Activated CD4-positive, alpha-beta T cell treated with anti-CD3 and anti-CD28 coated beads for 36 hours (primary cell): ENCODE measurements at regions not wholly inside any gene's neighbourhood (a gene's known extent, or its start where the extent isn't known, plus 50 kb on each side); places are given as distances from the start of the nearest gene placed in this dataset.

Source experiments
- ATAC-seq: fragments of 200-7000 bp; cut with Tn5 transposase; one replicate; pipeline ENCODE4 v1.10.0; 2021; ENCODE audit warnings: mild to moderate bottlenecking, moderate library complexity
- CTCF ChIA-PET: fragments of 350-600 bp; sonication (Branson Sonifier 250); formaldehyde crosslinking; loops from one replicate; lab custom pipeline; 2021; ENCODE audit warnings: antibody characterized with exemption; lab: Charles Lee
- POLR2A ChIA-PET: fragments of 350-600 bp; sonication (Branson Sonifier 250); formaldehyde crosslinking; loops from one replicate; lab custom pipeline; 2021; ENCODE audit warnings: antibody characterized with exemption, inconsistent platforms; lab: Charles Lee
- DNase-seq: peaks from one replicate; pipeline ENCODE4 v3.0.0-alpha.2; 2020
- H3K27ac Mint-ChIP-seq: one replicate; pipeline ENCODE4 v1.8.0; 2021; ENCODE audit warnings: mixed read lengths
- H3K27me3 Mint-ChIP-seq: one replicate; pipeline ENCODE4 v1.8.0; 2021; ENCODE audit warnings: mixed read lengths
- H3K36me3 Mint-ChIP-seq: one replicate; pipeline ENCODE4 v1.8.0; 2021; ENCODE audit warnings: low read depth, mixed read lengths
- H3K4me1 Mint-ChIP-seq: one replicate; pipeline ENCODE4 v1.8.0; 2021; ENCODE audit warnings: mixed read lengths
- H3K4me3 Mint-ChIP-seq: one replicate; pipeline ENCODE4 v1.8.0; 2021; ENCODE audit warnings: mild to moderate bottlenecking, moderate library complexity, mixed read lengths
- H3K9me3 Mint-ChIP-seq: one replicate; pipeline ENCODE4 v1.8.0; 2021; ENCODE audit warnings: low read depth, mixed read lengths
- intact Hi-C, 2 experiments: fragments of 100-400 bp; cut with DNase I in 1 of 2; cut with micrococcal nuclease in 1 of 2; formaldehyde crosslinking; loops; one replicate each; pipeline versions ENCODE4 v1.14.2 to v1.15.1; 2022 to 2024; cut with DNase I, micrococcal nuclease

DNA sequence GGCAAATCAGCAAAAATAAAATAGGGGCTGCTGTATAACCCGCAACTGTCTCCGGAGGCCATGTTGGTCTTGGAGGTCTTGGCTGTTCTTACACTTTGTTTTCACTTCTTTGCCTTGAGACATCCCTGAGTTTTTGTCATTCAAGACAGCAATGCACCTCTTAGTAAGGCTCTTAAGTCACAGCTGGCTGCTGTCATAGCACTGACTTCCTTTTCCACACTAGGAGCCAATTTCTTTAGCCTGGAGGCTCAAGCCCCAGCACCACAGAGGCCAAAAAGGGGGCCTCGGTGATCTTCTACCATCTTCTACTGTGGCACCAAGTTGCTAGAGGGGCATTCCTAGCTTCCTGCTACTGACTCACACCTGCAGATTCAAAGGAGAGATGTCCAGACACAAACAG, 536.3 kb downstream of the CDH26 start:
- ChIA-PET CTCF (no interaction called here), POLR2A (no interaction called here)

DNA sequence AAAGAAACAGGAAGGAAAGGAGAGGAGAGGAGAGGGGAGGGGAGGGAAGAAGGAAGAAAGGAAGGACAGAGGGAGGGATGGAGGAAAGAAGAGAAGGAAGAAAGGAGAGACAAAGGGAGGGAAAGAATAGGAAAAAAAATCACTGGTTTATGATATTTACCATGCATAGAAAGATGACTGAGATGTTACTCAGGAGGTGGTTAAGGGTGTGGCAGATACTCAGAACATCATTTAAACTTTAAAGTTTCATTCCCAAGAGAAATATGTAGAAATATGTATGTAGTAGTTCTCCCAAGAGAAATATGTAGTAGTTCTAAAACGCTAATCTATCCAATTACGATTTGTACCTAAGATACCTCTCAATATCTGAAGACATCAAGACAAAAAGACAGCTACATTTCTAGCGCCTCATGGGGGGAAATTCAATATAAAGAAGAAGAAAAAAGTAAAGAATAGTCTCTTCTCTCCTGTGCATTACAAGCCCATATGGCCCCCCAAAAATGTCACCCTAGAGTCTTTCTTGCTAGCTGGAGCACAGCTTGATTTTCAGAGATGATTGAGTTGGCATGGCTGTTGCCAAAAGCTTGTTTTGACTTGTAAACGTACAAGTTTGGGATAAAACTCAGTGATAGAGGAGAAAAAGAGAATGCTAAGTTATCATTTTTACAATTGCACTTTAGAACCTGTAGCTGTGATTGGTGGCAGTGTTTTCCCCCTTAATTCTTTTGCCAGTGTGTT, 539.2 kb downstream of the CDH26 start:
- DNase-seq (no peak), ATAC-seq (no peak)
- no peaks in the 10 kb centered on the region for H3K4me1 Mint-ChIP-seq
- peaks cover 3% of the 10 kb centered on the region for H3K27me3 Mint-ChIP-seq
- intact Hi-C loops, result no loop called here
- H3K9me3 Mint-ChIP-seq, result no peaks in the 10 kb centered on the region
- H3K27ac Mint-ChIP-seq, result no peak overlapping the region
- ChIA-PET POLR2A (no interaction called here), CTCF (no interaction called here)
- H3K4me3 Mint-ChIP-seq, result no peak overlapping the region
- no peaks in the 10 kb centered on the region for H3K36me3 Mint-ChIP-seq

More for the DNA sequence above, 536.3 kb downstream of the CDH26 start:
- no peak overlapping the region for H3K4me3 Mint-ChIP-seq
- ATAC-seq (no peak), DNase-seq (no peak)
- H3K27me3 Mint-ChIP-seq, result peaks cover 3% of the 10 kb centered on the region
- H3K36me3 Mint-ChIP-seq, result no peaks in the 10 kb centered on the region
- no peak overlapping the region for H3K27ac Mint-ChIP-seq
- no peaks in the 10 kb centered on the region for H3K4me1 Mint-ChIP-seq
- no peaks in the 10 kb centered on the region for H3K9me3 Mint-ChIP-seq
- intact Hi-C loops, result no loop called here

DNA sequence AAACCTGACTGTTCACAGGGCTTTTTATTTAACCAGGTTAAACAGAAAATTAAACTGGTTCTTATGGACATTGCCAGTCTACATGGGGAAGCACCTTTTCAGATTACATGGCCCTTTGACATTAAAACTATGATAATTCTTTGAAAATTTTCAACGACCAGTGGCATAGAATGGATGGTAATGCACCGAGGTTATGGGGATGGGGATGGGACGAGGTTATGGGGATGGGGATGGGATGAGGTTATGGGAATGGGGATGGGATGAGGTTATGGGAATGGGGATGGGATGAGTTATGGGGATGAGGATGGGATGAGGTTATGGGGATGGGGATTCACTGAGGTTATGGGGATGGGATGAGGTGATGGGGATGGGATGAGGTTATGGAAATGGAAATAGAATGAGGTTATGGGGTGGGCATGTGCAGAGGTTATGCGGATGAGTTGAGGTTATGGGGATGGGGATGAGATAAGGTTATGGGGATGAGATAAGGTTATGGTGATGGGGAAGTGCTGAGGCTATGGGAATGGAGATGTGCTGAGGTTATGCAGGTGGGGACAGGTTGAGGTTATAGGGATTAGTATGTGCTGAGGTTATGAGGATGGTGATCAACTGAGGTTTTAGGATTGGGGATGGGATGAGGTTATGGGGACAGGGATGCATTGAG, 541.9 kb downstream of the CDH26 start:
- Mint-ChIP-seq H3K9me3 (no peaks in the 10 kb centered on the region), H3K36me3 (no peaks in the 10 kb centered on the region), H3K27me3 (peaks cover 9% of the 10 kb centered on the region), H3K27ac (no peak overlapping the region), H3K4me1 (no peaks in the 10 kb centered on the region), H3K4me3 (no peak overlapping the region)
- ChIA-PET POLR2A (no interaction called here), CTCF (no interaction called here)
- ATAC-seq (no peak), DNase-seq (no peak)
- intact Hi-C loops, result no loop called here

DNA sequence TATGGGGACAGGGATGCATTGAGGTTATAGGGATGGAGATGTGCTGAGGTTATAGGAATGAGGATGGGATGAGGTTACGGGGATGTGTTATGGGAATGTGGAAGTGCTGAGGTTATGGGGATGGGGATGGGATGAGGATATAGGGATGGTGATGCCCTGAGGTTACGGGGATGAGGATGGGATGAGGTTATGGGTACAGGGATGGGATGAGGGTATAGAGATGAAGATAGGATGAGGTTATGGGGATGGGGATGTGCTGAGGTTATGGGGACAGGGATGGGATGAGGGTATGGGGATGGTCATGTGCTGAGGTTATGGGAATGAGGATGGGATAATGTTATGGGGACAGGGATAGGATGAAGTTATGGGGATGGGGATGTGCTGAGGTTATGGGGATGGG, 542.8 kb downstream of the CDH26 start:
- CTCF ChIA-PET, result no interaction called here
- DNase-seq (no peak), ATAC-seq (no peak)
- intact Hi-C loops, result no loop called here
- Mint-ChIP-seq H3K4me3 (no peak overlapping the region), H3K36me3 (no peaks in the 10 kb centered on the region), H3K27ac (no peak overlapping the region), H3K9me3 (no peaks in the 10 kb centered on the region), H3K4me1 (no peaks in the 10 kb centered on the region), H3K27me3 (peaks cover 9% of the 10 kb centered on the region)
- POLR2A ChIA-PET, result no interaction called here

DNA sequence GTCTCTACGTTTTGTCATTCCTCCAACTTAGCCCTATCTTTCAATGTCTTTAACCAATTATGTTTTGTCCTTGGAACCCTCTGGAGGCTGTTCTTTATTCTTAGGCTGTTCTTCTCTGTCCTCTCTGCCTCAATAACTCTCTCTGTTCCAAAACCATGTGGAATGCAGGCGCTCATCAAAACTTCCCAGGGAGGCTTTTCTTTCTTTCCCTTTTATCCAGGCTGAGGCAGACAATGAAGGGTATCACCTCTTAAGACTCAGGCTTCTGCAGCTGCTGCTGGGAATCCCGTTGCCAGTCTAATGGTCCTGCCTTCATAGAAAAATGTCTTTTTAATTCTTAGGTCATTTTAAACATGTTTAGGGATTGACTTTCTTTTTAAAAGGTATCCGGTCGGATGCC, 544.7 kb downstream of the CDH26 start:
- H3K4me3 Mint-ChIP-seq, result no peak overlapping the region
- H3K36me3 Mint-ChIP-seq, result no peaks in the 10 kb centered on the region
- ATAC-seq (no peak), DNase-seq (no peak)
- no peaks in the 10 kb centered on the region for H3K4me1 Mint-ChIP-seq
- no peak overlapping the region for H3K27ac Mint-ChIP-seq
- ChIA-PET CTCF (no interaction called here), POLR2A (no interaction called here)
- no peaks in the 10 kb centered on the region for H3K9me3 Mint-ChIP-seq
- intact Hi-C loops, result no loop called here
- peaks cover 11% of the 10 kb centered on the region for H3K27me3 Mint-ChIP-seq

DNA sequence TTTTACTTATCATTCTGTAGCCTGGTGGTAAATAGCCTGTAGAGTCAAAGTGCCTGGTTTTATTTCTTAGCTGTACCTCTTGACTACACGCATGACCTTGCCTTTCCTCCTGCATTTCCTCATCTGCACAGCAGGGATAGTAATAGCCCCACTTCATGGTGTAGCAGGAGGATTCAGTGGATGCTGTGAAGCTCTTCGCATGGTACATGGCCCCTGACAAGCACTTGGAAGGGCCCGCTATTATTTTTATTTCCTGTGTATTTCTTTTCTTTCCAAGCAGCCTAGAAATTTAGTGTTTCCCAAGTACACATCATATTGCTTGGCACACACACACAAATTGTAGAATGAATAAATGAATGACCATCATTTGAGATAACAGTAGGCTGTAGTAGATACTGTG, 547.2 kb downstream of the CDH26 start:
- Mint-ChIP-seq H3K4me3 (no peak overlapping the region), H3K27me3 (peaks cover 11% of the 10 kb centered on the region), H3K27ac (no peak overlapping the region), H3K36me3 (no peaks in the 10 kb centered on the region), H3K4me1 (no peaks in the 10 kb centered on the region), H3K9me3 (no peaks in the 10 kb centered on the region)
- POLR2A ChIA-PET, result no interaction called here
- ATAC-seq (no peak), DNase-seq (no peak)
- intact Hi-C loops, result no loop called here
- CTCF ChIA-PET, result interaction anchor here (0.7 kb wide), 1 partner anchor 1049 kb away, joined by 4 read pairs; no protein-coding TSS in a partner anchor

DNA sequence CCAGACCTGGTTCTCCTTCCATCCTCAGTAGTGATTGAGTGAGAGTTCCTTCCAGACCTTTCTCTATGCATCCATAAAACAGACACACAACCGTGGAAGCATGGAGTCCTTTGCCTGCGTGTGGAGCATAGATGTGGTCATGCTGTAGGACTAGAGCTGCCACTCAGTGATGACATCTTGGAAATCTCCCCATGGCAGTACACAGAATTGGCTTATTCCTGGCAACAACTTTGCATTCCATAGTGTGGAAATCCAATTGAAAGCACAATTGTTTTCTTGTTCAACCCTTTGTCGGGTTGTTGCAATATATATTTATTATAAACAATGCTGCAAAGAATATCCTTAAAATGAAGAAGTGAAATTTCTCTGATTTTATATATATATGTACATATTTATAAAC, 547.8 kb downstream of the CDH26 start:
- ChIA-PET CTCF (no interaction called here), POLR2A (no interaction called here)
- DNase-seq (no peak), ATAC-seq (no peak)
- H3K4me3 Mint-ChIP-seq, result no peak overlapping the region
- intact Hi-C loops, result no loop called here
- peaks cover 11% of the 10 kb centered on the region for H3K27me3 Mint-ChIP-seq
- no peaks in the 10 kb centered on the region for H3K36me3 Mint-ChIP-seq
- H3K9me3 Mint-ChIP-seq, result no peaks in the 10 kb centered on the region
- no peaks in the 10 kb centered on the region for H3K4me1 Mint-ChIP-seq
- no peak overlapping the region for H3K27ac Mint-ChIP-seq

DNA sequence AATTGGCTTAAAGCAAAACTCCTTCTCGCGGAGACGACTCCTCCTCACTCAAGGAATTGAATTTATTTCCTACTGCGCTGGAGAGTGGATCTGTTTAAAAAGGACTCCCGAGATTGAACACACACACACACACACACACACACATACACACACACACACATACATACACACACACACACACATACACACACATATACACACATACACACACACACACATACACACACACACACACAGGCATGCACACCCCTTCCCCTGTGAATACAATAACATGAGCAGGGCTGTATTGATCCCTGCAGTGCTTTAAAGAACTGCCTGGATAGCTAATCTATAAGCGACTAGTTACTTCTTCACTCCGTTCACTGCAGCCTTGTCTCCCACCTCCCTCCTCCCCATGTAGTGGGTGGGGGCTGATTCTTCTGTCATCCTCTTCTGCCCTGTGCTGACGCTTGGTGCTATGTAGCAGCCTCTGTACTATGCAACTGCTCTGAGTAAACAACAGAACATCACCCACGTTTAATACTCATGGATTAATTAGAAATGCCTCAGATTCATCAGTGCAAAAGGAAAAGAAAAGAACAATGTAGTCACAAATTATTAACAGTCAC, 549.0 kb downstream of the CDH26 start:
- Mint-ChIP-seq H3K4me3 (no peak overlapping the region), H3K4me1 (no peaks in the 10 kb centered on the region), H3K27me3 (peaks cover 11% of the 10 kb centered on the region), H3K36me3 (no peaks in the 10 kb centered on the region), H3K9me3 (no peaks in the 10 kb centered on the region), H3K27ac (no peak overlapping the region)
- DNase-seq, result no peak
- CTCF ChIA-PET, result interaction anchor here (0.6 kb wide), 1 partner anchor 1657 kb away, joined by 3 read pairs; no protein-coding TSS in a partner anchor
- POLR2A ChIA-PET, result interaction anchor here (0.7 kb wide), 1 partner anchor 68 kb away, joined by 3 read pairs; no protein-coding TSS in a partner anchor
- ATAC-seq, result no peak
- intact Hi-C loops, result no loop called here

DNA sequence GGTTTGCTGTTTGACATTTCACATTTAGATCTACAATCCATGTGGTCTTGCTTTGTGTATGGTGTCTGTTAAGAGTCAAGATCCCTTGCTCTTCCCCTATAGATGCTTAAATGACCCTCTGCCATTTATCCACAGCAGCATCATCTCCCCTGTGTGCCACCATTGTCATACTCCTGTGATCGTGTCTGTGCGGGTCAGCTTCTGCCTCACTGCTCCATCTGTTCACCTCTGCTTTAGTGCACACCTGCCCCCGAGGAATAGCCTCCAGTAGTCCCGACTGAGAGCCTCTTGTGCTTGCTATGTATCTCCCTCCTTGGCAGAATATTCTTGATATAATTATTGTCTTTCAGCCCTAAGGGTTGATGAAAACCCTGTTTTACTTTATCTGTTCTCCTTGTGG, 551.2 kb downstream of the CDH26 start:
- Mint-ChIP-seq H3K9me3 (no peaks in the 10 kb centered on the region), H3K36me3 (no peaks in the 10 kb centered on the region)
- POLR2A ChIA-PET, result no interaction called here

DNA sequence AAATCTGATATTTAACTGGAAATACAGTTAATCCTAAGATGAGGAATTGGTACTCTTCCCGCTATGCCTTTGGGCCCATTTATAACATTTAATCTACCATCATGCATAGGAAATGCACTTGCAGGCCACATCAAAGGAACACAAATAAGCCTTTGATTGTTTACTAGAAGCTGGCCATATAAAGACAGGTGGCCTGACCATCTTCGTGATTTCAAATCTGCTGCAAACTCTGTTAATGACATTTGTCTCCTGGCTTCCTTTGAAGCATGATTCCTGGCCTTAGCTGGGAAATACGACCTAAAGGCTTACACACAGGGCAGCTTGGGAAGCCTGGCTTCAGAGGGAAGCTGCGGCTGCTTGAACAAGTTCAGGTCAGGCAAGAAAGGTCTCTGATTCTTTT, 552.1 kb downstream of the CDH26 start:
- ATAC-seq (no peak), DNase-seq (no peak)
- Mint-ChIP-seq H3K4me1 (no peaks in the 10 kb centered on the region), H3K9me3 (no peaks in the 10 kb centered on the region), H3K27me3 (peaks cover 7% of the 10 kb centered on the region), H3K27ac (no peak overlapping the region), H3K4me3 (no peak overlapping the region), H3K36me3 (no peaks in the 10 kb centered on the region)
- intact Hi-C loops, result no loop called here
- CTCF ChIA-PET, result interaction anchor here (0.6 kb wide), 1 partner anchor 14 kb away, joined by 3 read pairs; no protein-coding TSS in a partner anchor
- POLR2A ChIA-PET, result no interaction called here

More for the DNA sequence above, 551.2 kb downstream of the CDH26 start:
- CTCF ChIA-PET, result no interaction called here
- intact Hi-C loops, result no loop called here
- Mint-ChIP-seq H3K4me1 (no peaks in the 10 kb centered on the region), H3K27ac (no peak overlapping the region), H3K4me3 (no peak overlapping the region), H3K27me3 (peaks cover 7% of the 10 kb centered on the region)
- DNase-seq (no peak), ATAC-seq (no peak)

DNA sequence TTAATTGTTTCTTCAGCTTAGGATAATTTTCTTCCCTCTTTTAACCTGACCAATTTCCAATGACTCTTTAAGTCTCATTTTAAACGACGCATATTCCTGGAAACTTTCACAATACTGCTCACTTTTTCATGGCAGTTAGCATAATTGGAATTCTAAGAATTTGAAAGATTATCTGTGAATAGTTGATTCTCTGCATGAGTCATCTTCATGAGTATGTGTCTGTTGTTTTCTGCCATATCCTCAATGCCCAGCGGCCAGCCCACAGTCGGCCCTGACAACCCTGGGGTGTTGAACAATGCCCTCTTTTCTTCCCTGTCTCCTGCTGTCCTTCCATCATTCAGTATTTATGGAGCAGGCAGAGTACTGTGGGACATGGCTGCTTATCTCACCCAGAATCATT, 554.2 kb downstream of the CDH26 start:
- no peaks in the 10 kb centered on the region for H3K9me3 Mint-ChIP-seq

DNA sequence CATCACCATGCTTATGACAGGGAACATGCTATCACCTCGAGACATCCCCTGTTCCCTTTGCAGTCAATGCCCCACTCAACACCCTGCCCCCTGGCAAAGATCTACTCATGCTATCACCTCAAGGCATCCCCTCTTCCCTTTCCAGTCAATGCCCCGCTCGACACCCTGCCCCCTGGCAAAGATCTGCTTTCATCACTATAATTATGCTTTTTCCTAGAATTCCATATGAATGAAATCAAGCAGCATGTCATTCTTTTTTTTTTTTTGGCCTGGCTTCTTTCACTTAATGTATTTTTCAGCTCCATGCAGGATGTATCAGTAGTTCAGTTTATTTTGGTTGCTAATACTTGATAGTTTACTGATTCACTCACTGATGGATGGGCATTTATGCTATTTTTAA, 554.9 kb downstream of the CDH26 start:
- Mint-ChIP-seq H3K4me3 (no peak overlapping the region), H3K9me3 (no peaks in the 10 kb centered on the region), H3K27ac (no peak overlapping the region)

More for the DNA sequence above, 554.2 kb downstream of the CDH26 start:
- no peak for ATAC-seq
- peaks cover 5% of the 10 kb centered on the region for H3K27me3 Mint-ChIP-seq
- no peak for DNase-seq
- ChIA-PET CTCF (no interaction called here), POLR2A (no interaction called here)
- no peak overlapping the region for H3K27ac Mint-ChIP-seq
- H3K4me3 Mint-ChIP-seq, result no peak overlapping the region
- no peaks in the 10 kb centered on the region for H3K36me3 Mint-ChIP-seq
- no peaks in the 10 kb centered on the region for H3K4me1 Mint-ChIP-seq
- intact Hi-C loops, result no loop called here

More for the DNA sequence above, 554.9 kb downstream of the CDH26 start:
- DNase-seq (no peak), ATAC-seq (no peak)
- Mint-ChIP-seq H3K27me3 (peaks cover 7% of the 10 kb centered on the region), H3K4me1 (no peaks in the 10 kb centered on the region), H3K36me3 (no peaks in the 10 kb centered on the region)
- intact Hi-C loops, result no loop called here
- POLR2A ChIA-PET, result no interaction called here
- CTCF ChIA-PET, result no interaction called here
